VCaP (cell line): ENCODE measurements at regions not wholly inside any gene's neighbourhood (a gene's known extent, or its start where the extent isn't known, plus 50 kb on each side); places are given as distances from the start of the nearest gene placed in this dataset.

Experiments used
- H3K27ac ChIP-seq: fragments of 450-650 bp; 2 replicates; pipeline ENCODE4 v1.5.1; 2017
- TF ChIP-seq, protein P1 (sequence below): fragments of 450-650 bp; conservative IDR thresholded peaks from 2 replicates; pipeline ENCODE4 v1.5.1; 2017; ENCODE audit warnings: mild to moderate bottlenecking, moderate library complexity

DNA sequence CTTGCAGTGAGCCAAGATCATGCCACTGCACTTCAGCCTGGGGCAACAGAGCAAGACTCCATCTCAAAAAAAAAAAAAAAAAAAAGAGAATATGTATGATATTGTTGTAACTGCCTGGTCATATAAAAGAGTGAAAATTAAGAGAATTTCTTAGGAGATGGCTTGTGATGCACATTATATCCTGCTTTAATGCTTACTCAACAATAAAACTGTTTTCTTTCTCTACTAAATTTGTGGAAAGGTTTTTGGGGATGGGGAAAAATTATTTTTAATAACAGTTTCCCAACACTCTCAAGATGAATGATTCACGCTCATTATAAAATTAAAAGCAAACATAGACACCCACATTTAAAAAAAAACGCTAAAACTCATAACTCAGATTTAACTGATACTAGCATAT lies 1163.0 kb downstream of the SI start:
- TF ChIP-seq, protein P1, sequence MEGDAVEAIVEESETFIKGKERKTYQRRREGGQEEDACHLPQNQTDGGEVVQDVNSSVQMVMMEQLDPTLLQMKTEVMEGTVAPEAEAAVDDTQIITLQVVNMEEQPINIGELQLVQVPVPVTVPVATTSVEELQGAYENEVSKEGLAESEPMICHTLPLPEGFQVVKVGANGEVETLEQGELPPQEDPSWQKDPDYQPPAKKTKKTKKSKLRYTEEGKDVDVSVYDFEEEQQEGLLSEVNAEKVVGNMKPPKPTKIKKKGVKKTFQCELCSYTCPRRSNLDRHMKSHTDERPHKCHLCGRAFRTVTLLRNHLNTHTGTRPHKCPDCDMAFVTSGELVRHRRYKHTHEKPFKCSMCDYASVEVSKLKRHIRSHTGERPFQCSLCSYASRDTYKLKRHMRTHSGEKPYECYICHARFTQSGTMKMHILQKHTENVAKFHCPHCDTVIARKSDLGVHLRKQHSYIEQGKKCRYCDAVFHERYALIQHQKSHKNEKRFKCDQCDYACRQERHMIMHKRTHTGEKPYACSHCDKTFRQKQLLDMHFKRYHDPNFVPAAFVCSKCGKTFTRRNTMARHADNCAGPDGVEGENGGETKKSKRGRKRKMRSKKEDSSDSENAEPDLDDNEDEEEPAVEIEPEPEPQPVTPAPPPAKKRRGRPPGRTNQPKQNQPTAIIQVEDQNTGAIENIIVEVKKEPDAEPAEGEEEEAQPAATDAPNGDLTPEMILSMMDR = no peak
- H3K27ac ChIP-seq = no peak overlapping the region

DNA sequence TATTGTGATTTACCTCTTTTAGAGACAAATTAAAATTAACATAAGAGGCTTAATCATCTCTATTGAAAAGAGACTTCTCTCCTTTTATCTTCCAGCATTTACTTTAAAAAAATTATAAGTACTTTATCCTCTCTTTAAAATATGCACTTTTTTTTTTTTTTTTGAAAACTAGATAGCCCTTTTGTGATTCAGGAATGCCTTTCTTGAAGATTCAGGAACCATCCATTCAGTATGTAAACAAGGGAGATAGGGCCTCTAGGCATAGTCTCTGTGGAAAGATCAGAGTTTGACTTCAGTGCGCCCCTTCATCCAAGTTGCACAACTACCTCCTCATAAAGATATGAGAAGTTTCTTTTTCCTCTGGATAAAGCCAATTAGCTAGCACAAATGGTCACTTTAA lies 1163.7 kb downstream of the SI start:
- no peak overlapping the region for H3K27ac ChIP-seq
- TF ChIP-seq, protein P1 = no peak

DNA sequence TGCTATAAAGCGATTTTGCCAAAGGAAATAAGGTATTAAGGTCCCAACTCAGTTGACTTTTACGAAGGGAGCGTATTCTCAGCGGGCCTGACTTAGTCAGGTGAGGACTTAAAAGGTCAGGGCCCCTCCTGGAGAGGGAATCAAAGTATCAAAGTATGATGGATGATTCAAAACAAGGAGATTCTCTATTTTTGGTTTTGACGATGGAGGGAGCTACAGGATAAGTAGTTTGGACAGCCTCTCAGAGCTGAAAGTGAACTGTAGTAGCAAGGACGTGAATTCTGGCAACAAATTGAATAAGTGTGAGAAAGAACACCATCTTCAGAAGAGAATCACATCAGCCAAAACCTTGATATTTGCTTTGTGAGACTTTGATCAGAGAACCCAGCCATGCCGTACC lies 1186.5 kb downstream of the SI start:
- TF ChIP-seq, protein P1 = peak; percentile 73
- H3K27ac ChIP-seq = no peak overlapping the region

DNA sequence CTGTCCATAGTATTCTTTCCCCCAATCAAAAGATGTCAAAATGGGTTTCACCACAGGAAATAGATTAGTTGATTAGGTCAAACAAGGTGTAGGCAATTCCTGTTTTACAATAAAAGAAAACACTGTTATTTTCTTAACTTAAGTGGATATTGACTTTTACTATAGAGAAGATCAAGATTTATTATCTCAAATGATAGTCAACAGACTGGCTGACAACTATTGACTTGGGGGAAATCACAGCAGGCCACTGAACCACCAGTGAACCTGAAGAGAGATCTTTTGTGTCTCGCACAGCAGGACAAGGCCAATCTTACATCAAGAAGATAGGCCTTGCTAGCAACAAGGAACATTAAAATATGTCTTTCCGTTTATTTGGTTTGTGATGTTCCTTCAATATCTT lies 1187.6 kb downstream of the SI start:
- no peak overlapping the region for H3K27ac ChIP-seq

DNA sequence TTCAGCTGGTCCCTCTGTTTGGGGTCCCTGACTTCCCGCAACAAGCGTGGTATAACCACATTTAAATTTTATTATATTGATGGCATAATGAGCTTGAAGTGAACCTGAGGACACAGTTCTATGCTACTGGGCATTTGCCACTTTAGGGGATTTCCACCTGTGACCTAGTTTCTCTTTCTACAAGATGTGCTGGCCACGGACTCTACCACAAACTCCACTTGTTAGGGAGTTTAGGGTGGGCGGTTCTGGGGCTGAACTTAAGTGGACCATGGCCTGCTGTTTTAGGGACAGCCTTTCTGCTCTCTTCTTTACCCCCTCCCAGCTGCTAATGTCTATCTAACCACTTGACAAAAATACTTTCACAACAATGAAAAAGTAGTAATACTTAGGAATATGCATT lies 1199.1 kb downstream of the SI start:
- TF ChIP-seq, protein P1 = no peak
- no peak overlapping the region for H3K27ac ChIP-seq

More for the DNA sequence above, 1187.6 kb downstream of the SI start:
- TF ChIP-seq, protein P1 = no peak

DNA sequence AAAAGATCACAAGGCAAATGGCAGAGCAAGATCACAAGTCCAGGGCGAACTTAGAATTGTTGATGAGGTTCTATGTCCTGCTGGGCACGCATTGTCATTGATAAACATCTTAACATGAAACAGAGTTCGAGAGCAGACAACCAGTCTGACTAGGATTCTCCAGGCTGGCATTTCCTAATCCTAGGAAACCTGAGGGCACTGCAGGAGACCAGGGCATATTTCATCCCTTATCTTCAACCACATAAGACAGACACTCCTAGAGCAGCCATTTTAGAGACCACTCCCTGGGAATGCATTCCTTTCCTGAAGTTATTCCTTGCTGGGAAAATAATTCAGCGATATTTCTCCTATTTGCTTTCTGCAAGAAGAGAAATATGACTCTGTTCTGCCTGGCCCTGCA lies 1199.9 kb downstream of the SI start:
- no peak overlapping the region for H3K27ac ChIP-seq
- TF ChIP-seq, protein P1 = no peak

DNA sequence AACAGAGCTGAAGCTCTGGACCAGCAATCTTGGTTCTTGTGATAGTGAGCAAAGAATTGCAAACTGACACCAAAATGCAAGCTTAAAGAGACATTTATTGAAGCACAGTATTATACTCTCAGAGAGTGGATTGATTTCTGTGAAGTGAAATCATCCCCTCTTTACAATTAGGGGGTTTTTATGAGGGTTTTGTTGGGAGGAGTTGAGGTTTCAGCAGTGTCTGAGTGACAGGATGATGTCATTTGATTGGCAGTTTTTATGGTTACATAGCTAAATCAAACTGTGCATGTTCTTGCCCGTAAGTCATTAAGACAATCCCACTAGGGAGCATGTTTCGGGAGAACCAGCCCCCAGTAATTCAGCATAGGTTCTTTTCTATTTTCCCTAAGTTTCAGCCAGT lies 1200.5 kb downstream of the SI start:
- TF ChIP-seq, protein P1 = no peak
- H3K27ac ChIP-seq = no peak overlapping the region

DNA sequence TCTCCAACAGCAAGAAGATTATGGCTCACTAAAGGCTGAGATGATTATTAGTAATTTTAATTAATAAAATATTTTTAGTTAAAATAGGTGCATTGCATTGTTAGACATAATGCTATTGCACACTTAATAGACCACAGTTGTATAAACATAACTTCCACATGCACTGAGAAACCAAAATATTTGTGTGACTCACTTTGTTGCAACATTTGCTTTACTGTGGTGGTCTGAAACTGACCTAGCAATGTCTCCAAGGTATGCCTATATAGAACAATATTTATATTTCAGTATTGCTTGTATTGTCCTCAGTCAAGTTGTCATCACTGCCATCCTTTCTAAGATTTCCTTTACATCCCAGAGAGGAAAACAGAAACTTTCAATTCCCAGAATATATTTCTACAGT lies 1215.2 kb downstream of the SI start:
- TF ChIP-seq, protein P1 = no peak
- no peak overlapping the region for H3K27ac ChIP-seq
